Endothelial cell of umbilical vein (primary cell): ENCODE measurements at regions not wholly inside any gene's neighbourhood (a gene's known extent, or its start where the extent isn't known, plus 50 kb on each side); places are given as distances from the start of the nearest gene placed in this dataset.

Experiments
- EZH2 ChIP-seq: IDR thresholded peaks from 2 replicates; pipeline ENCODE4 v1.6.1; 2012; ENCODE audit warnings: borderline replicate concordance, low read depth, mild to moderate bottlenecking, moderate library complexity, low read length, inconsistent platforms; ENCODE audit not compliant: severe bottlenecking
- FOS ChIP-seq: IDR thresholded peaks from 2 replicates; pipeline ENCODE4 v1.6.1; 2011; ENCODE audit warnings: mild to moderate bottlenecking, low read length, moderate library complexity, borderline replicate concordance; ENCODE audit not compliant: insufficient read depth
- GATA2 ChIP-seq: IDR thresholded peaks from 2 replicates; pipeline ENCODE4 v1.7.0; 2011; ENCODE audit warnings: low read depth, mild to moderate bottlenecking, moderate library complexity, mixed read lengths, low read length; ENCODE audit not compliant: insufficient read length, insufficient read depth
- JUN ChIP-seq: IDR thresholded peaks from 2 replicates; pipeline ENCODE4 v1.6.1; 2011; ENCODE audit warnings: borderline replicate concordance, low read depth; ENCODE audit not compliant: insufficient read length, insufficient read depth
- MYC ChIP-seq: IDR thresholded peaks from one replicate; pipeline ENCODE4 v1.6.1; 2011; ENCODE audit warnings: mild to moderate bottlenecking, low read depth, low read length
- POLR2A ChIP-seq: IDR thresholded peaks from 2 replicates; pipeline ENCODE4 v1.6.1; 2012; ENCODE audit warnings: low read depth, mild to moderate bottlenecking, control low read depth, low read length
- POLR2AphosphoS5 ChIP-seq: IDR thresholded peaks from 2 replicates; pipeline ENCODE4 v1.6.1; 2012; ENCODE audit warnings: low read depth, mild to moderate bottlenecking, control low read depth, low read length, moderate library complexity; ENCODE audit not compliant: insufficient read depth
- TF ChIP-seq, protein P1 (sequence below), 2 donors: IDR thresholded peaks; 1 replicate in 1 of 2; 2 replicates in 1 of 2; pipeline ENCODE4 v1.5.1; 2011; ENCODE audit warnings: low read length in 2 of 2, mild to moderate bottlenecking in 2 of 2, moderate library complexity in 2 of 2, control low read depth in 1 of 2, inconsistent platforms in 1 of 2, low read depth in 1 of 2; ENCODE audit not compliant: insufficient read depth in 1 of 2; ENCODE audit errors: extremely low read depth in 1 of 2
- TF ChIP-seq, protein P2 (sequence below): IDR thresholded peaks from 2 replicates; pipeline ENCODE4 v1.6.1; 2011; ENCODE audit not compliant: insufficient read depth, insufficient read length

GRCh38 chr7:142487124-142487523, 229.3 kb upstream of the PRSS58 start:
- TF ChIP-seq, protein P1, sequence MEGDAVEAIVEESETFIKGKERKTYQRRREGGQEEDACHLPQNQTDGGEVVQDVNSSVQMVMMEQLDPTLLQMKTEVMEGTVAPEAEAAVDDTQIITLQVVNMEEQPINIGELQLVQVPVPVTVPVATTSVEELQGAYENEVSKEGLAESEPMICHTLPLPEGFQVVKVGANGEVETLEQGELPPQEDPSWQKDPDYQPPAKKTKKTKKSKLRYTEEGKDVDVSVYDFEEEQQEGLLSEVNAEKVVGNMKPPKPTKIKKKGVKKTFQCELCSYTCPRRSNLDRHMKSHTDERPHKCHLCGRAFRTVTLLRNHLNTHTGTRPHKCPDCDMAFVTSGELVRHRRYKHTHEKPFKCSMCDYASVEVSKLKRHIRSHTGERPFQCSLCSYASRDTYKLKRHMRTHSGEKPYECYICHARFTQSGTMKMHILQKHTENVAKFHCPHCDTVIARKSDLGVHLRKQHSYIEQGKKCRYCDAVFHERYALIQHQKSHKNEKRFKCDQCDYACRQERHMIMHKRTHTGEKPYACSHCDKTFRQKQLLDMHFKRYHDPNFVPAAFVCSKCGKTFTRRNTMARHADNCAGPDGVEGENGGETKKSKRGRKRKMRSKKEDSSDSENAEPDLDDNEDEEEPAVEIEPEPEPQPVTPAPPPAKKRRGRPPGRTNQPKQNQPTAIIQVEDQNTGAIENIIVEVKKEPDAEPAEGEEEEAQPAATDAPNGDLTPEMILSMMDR (IDR thresholded peaks at IDR 0.05; ENCODE audit: extremely low read depth in 1 of 2, insufficient read depth in 1 of 2, low read depth in 1 of 2, low read length in 2 of 2), result no peak
- TF ChIP-seq JUN, result no peak
- no peak for TF ChIP-seq POLR2A
- no peak for TF ChIP-seq POLR2AphosphoS5
- TF ChIP-seq, protein P2, sequence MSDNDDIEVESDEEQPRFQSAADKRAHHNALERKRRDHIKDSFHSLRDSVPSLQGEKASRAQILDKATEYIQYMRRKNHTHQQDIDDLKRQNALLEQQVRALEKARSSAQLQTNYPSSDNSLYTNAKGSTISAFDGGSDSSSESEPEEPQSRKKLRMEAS, result no peak
- TF ChIP-seq EZH2, result no peak
- no peak for TF ChIP-seq FOS
- no peak for TF ChIP-seq MYC
- no peak for TF ChIP-seq GATA2
